Thyroid gland (tissue), 4 donors: ENCODE measurements at regions not wholly inside any gene's neighbourhood (a gene's known extent, or its start where the extent isn't known, plus 50 kb on each side); places are given as distances from the start of the nearest gene placed in this dataset.

Source experiments
- DNase-seq, 2 donors: peaks; one replicate each; pipeline ENCODE4 v3.0.0-alpha.2; 2019
- H3K27ac ChIP-seq, 3 donors: fragments of 200-600 bp; sonication (generic); 1 replicate in 2 of 3; 2 replicates in 1 of 3; pipeline ENCODE4 v1.5.1; 2016 to 2019; ENCODE audit warnings: mild to moderate bottlenecking in 1 of 3, moderate library complexity in 1 of 3
- H3K27me3 ChIP-seq: fragments of 200-600 bp; sonication (generic); one replicate; pipeline ENCODE4 v1.5.1; 2019
- H3K36me3 ChIP-seq, 2 donors: fragments of 200-600 bp; sonication (generic); one replicate each; pipeline ENCODE4 v1.5.1; 2016 to 2019
- H3K4me1 ChIP-seq, 2 donors: fragments of 200-600 bp; sonication (generic); one replicate each; pipeline ENCODE4 v1.5.1; 2017 to 2019
- H3K4me3 ChIP-seq, 3 donors: fragments of 200-600 bp; sonication (generic); replicated peaks in 1 of 3; 1 replicate in 2 of 3; 2 replicates in 1 of 3; pipeline ENCODE4 v1.5.1; 2016; ENCODE audit warnings: mild to moderate bottlenecking in 1 of 3
- H3K9me3 ChIP-seq: fragments of 200-600 bp; sonication (generic); one replicate; pipeline ENCODE4 v1.5.1; 2017
- CTCF ChIP-seq, 6 experiments: fragments of 200-600 bp in 3 of 6; fragments of 450-650 bp in 3 of 6; sonication (generic) in 3 of 6; IDR thresholded peaks; one replicate each; pipeline ENCODE4 v1.5.1; 2016 to 2019; ENCODE audit warnings: antibody characterized with exemption in 6 of 6, mild to moderate bottlenecking in 2 of 6, inconsistent platforms in 1 of 6, moderate library complexity in 1 of 6
- POLR2A ChIP-seq, 2 donors: fragments of 450-650 bp; IDR thresholded peaks; one replicate each; pipeline ENCODE4 v1.6.1; 2017; ENCODE audit warnings: antibody characterized with exemption in 2 of 2, mild to moderate bottlenecking in 2 of 2, moderate library complexity in 1 of 2
- WGBS, 2 donors: methylation state at CpG; one replicate each; pipeline ENCODE4 v1.1.5; 2017; 5-methylcytosine and 5-hydroxymethylcytosine counted together
- intact Hi-C: fragments of 100-400 bp; cut with DNase I; formaldehyde crosslinking; loops from one replicate; pipeline ENCODE4 v1.15.1; 2023

GRCh38 chr3:182697345-182697919, 95.9 kb upstream of the ATP11B start:
- DNase-seq, result no peak
- 80 to 88% methylated on average over 12 of the region's 12 CpGs for WGBS, 2 donors
- no peaks in the 10 kb centered on the region for H3K4me1 ChIP-seq
- no peak for TF ChIP-seq POLR2A (IDR thresholded peaks at IDR 0.05)
- no peak for TF ChIP-seq CTCF (IDR thresholded peaks at IDR 0.05)
- no peak overlapping the region for H3K27ac ChIP-seq
- no peaks in the 10 kb centered on the region for H3K9me3 ChIP-seq
- no peaks in the 10 kb centered on the region for H3K36me3 ChIP-seq
- intact Hi-C loops, result no loop called here
- H3K4me3 ChIP-seq, result no peak overlapping the region
- H3K27me3 ChIP-seq, result no peaks in the 10 kb centered on the region

- Histone ChIP-seq H3K9me3 (no peaks in the 10 kb centered on the region), H3K27ac (no peak overlapping the region), H3K4me3 (no peak overlapping the region), H3K36me3 (no peaks in the 10 kb centered on the region), H3K27me3 (no peaks in the 10 kb centered on the region), H3K4me1 (no peaks in the 10 kb centered on the region)
- 96 to 98% methylated on average over 2 of the region's 2 CpGs for WGBS, 2 donors
- no peak for TF ChIP-seq POLR2A (IDR thresholded peaks at IDR 0.05)
- DNase-seq, result no peak
- intact Hi-C loops, result no loop called here
These were observed 95.2 kb upstream of the ATP11B start for GRCh38 chr3:182698078-182698477.

GRCh38 chr3:182699550-182700170, 93.6 kb upstream of the ATP11B start:
- Histone ChIP-seq H3K27me3 (no peaks in the 10 kb centered on the region), H3K27ac (no peak overlapping the region), H3K4me3 (no peak overlapping the region), H3K9me3 (no peaks in the 10 kb centered on the region), H3K4me1 (no peaks in the 10 kb centered on the region), H3K36me3 (no peaks in the 10 kb centered on the region)
- intact Hi-C loops, result no loop called here
- WGBS, 2 donors, result 86% methylated on average over 2 of the region's 2 CpGs
- no peak for TF ChIP-seq CTCF (IDR thresholded peaks at IDR 0.05)
- TF ChIP-seq POLR2A (IDR thresholded peaks at IDR 0.05), result no peak
- no peak for DNase-seq

GRCh38 chr3:182702216-182702615, 91.1 kb upstream of the ATP11B start:
- intact Hi-C loops, result no loop called here
- H3K27ac ChIP-seq, result no peak overlapping the region
- no peaks in the 10 kb centered on the region for H3K36me3 ChIP-seq
- no peaks in the 10 kb centered on the region for H3K27me3 ChIP-seq
- H3K9me3 ChIP-seq, result no peaks in the 10 kb centered on the region
- no peak for TF ChIP-seq CTCF (IDR thresholded peaks at IDR 0.05)
- TF ChIP-seq POLR2A (IDR thresholded peaks at IDR 0.05), result no peak
- no peaks in the 10 kb centered on the region for H3K4me1 ChIP-seq
- DNase-seq, result no peak
- WGBS, 2 donors, result 50% methylated on average over 1 of the region's 1 CpG
- H3K4me3 ChIP-seq, result no peak overlapping the region

GRCh38 chr3:182703233-182703632, 90.1 kb upstream of the ATP11B start:
- no peak overlapping the region for H3K27ac ChIP-seq
- H3K9me3 ChIP-seq, result no peaks in the 10 kb centered on the region
- intact Hi-C loops, result no loop called here
- no peaks in the 10 kb centered on the region for H3K27me3 ChIP-seq
- H3K4me3 ChIP-seq, result no peak overlapping the region
- no peaks in the 10 kb centered on the region for H3K4me1 ChIP-seq
- H3K36me3 ChIP-seq, result no peaks in the 10 kb centered on the region
- DNase-seq, result no peak
- no peak for TF ChIP-seq POLR2A (IDR thresholded peaks at IDR 0.05)
- no peak for TF ChIP-seq CTCF (IDR thresholded peaks at IDR 0.05)
- 83 to 86% methylated on average over 2 of the region's 2 CpGs for WGBS, 2 donors
